ENCODE measurements at regions not wholly inside any gene's neighbourhood (a gene's known extent, or its start where the extent isn't known, plus 50 kb on each side); places are given as distances from the start of the nearest gene placed in this dataset.
"Not testable (repeated sequence)": the region's sequence is repeated elsewhere in the genome, so short reads cannot be mapped to it uniquely, and the experiment has no call there.

DNA sequence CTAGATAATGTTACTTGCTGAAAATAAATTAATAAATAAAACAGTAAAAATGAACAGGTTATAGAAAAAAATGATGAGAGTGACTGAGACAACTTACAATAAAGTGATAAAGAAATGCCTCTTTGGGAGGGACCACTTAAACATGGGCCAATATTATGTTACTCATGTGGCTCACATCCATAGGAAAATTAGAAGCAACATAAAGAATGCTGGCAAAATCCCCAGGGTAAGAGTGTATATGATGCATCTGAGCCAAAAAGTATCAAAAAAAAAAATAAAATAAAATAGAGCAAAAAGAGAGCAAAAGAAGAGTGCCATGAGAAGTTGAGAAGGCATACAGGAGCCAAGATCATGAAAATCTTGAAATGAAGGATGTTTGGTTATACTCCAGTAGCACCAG lies 818.0 kb downstream of the LTN1 start:
- Histone ChIP-seq H3K9me3 (ENCODE audit: low read length) (no peaks in the 10 kb centered on the region), H3K4me3 (ENCODE audit: low read length) (no peak overlapping the region), H2AFZ (ENCODE audit: low read length) (no peak overlapping the region), H3K9ac (ENCODE audit: low read length) (no peak overlapping the region), H3K36me3 (ENCODE audit: insufficient read depth, low read length) (no peaks in the 10 kb centered on the region), H3K27me3 (ENCODE audit: low read length) (0 out of 2 replicates have a peak, but pooled peaks cover 3% of the 10 kb centered on the region), H3K79me2 (ENCODE audit: low read length) (no peaks in the 10 kb centered on the region), H3K27ac (ENCODE audit: low read length) (no peak overlapping the region), H4K20me1 (ENCODE audit: insufficient read depth, low read depth, low read length) (no peaks in the 10 kb centered on the region), H3K9me2 (replicated peaks; ENCODE audit: insufficient read depth, low read length) (no peaks in the 10 kb centered on the region), H3K4me1 (ENCODE audit: low read length) (peaks cover 3% of the 10 kb centered on the region), H3K4me2 (ENCODE audit: low read depth, low read length, poor library complexity, severe bottlenecking) (no peak overlapping the region)
- DNase-seq, result no peak

DNA sequence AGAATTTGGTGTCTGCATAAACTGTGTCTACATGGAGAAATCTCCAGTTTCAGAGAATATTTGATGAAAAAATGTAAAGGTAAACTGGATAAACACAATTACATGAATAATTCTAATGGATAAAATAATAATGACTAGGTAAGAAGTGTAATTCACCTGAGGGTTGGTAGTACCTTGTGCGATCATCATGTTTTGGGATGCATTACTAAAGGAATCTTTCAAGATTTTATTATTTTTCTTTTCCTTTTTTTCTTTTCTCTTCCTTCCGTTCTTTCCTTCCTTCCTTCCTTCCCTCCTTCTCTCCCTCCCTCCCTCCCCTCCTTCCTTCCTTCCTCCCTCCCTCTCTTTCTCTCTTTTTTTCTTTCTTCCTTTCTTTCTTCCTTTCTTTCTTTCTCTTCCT lies 818.7 kb downstream of the LTN1 start:
- H3K4me2 ChIP-seq (ENCODE audit: low read depth, low read length, poor library complexity, severe bottlenecking), result no peak overlapping the region
- H3K4me1 ChIP-seq (ENCODE audit: low read length), result peaks cover 3% of the 10 kb centered on the region
- H3K9me2 ChIP-seq (replicated peaks; ENCODE audit: insufficient read depth, low read length), result no peaks in the 10 kb centered on the region
- no peak overlapping the region for H3K4me3 ChIP-seq (ENCODE audit: low read length)
- no peaks in the 10 kb centered on the region for H3K36me3 ChIP-seq (ENCODE audit: insufficient read depth, low read length)
- no peak overlapping the region for H2AFZ ChIP-seq (ENCODE audit: low read length)
- H3K27me3 ChIP-seq (ENCODE audit: low read length), result 0 out of 2 replicates have a peak, but pooled peaks cover 3% of the 10 kb centered on the region
- no peak for DNase-seq
- H3K9me3 ChIP-seq (ENCODE audit: low read length), result no peaks in the 10 kb centered on the region
- no peaks in the 10 kb centered on the region for H3K79me2 ChIP-seq (ENCODE audit: low read length)
- no peak overlapping the region for H3K9ac ChIP-seq (ENCODE audit: low read length)
- H3K27ac ChIP-seq (ENCODE audit: low read length), result no peak overlapping the region
- no peaks in the 10 kb centered on the region for H4K20me1 ChIP-seq (ENCODE audit: insufficient read depth, low read depth, low read length)

DNA sequence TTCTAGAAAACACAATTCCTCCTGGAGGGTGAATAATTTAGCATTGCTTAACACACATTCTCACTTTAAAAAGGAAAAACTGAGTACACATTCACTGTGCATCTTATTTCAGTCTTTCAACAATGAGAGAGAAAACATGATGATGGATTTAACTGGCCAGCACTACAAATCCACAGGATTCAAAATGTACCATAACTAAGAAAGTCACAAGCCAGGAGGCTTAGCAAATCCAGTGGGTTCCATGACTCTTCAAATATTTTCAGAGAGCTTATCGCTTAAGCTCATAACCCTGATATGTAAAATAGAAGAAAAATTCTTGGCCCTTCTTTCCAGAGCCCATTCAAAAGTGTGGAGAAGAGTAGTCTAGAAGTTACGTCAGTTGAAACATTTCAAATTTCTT lies 820.3 kb downstream of the LTN1 start:
- no peaks in the 10 kb centered on the region for H3K79me2 ChIP-seq (ENCODE audit: low read length)
- H2AFZ ChIP-seq (ENCODE audit: low read length), result no peak overlapping the region
- H3K9me3 ChIP-seq (ENCODE audit: low read length), result no peaks in the 10 kb centered on the region
- no peak overlapping the region for H3K4me2 ChIP-seq (ENCODE audit: low read depth, low read length, poor library complexity, severe bottlenecking)
- DNase-seq, result no peak
- H3K4me3 ChIP-seq (ENCODE audit: low read length), result no peak overlapping the region
- peaks cover 3% of the 10 kb centered on the region for H3K4me1 ChIP-seq (ENCODE audit: low read length)
- no peaks in the 10 kb centered on the region for H3K36me3 ChIP-seq (ENCODE audit: insufficient read depth, low read length)
- no peak overlapping the region for H3K27ac ChIP-seq (ENCODE audit: low read length)
- 0 out of 2 replicates have a peak, but pooled peaks cover 3% of the 10 kb centered on the region for H3K27me3 ChIP-seq (ENCODE audit: low read length)
- no peaks in the 10 kb centered on the region for H4K20me1 ChIP-seq (ENCODE audit: insufficient read depth, low read depth, low read length)
- H3K9ac ChIP-seq (ENCODE audit: low read length), result no peak overlapping the region
- no peaks in the 10 kb centered on the region for H3K9me2 ChIP-seq (replicated peaks; ENCODE audit: insufficient read depth, low read length)

DNA sequence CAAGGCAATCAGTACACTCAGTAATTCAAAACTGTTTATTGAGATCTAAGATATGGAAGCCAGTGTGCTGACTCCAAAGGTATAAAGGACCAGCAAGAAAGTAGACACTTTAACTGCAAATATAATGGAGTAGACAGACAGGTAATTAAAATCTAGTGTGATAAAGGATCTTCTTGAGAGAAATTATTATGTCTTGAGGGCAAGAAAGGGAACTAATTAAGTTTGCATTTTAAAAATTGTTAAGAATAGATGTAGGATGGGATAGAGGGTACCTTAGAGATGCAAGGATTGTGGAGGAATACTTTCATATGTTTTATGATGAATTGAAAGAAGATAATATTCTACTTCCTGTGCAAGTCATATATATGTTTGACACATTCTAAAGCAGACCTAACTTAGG lies 825.3 kb downstream of the LTN1 start:
- no peaks in the 10 kb centered on the region for H3K4me1 ChIP-seq (ENCODE audit: low read length)
- H3K36me3 ChIP-seq (ENCODE audit: insufficient read depth, low read length), result no peaks in the 10 kb centered on the region
- no peaks in the 10 kb centered on the region for H4K20me1 ChIP-seq (ENCODE audit: insufficient read depth, low read depth, low read length)
- no peak overlapping the region for H3K9ac ChIP-seq (ENCODE audit: low read length)
- H3K27me3 ChIP-seq (ENCODE audit: low read length), result no peaks in the 10 kb centered on the region
- no peaks in the 10 kb centered on the region for H3K9me2 ChIP-seq (replicated peaks; ENCODE audit: insufficient read depth, low read length)
- H3K9me3 ChIP-seq (ENCODE audit: low read length), result no peaks in the 10 kb centered on the region
- H3K4me3 ChIP-seq (ENCODE audit: low read length), result no peak overlapping the region
- no peak overlapping the region for H3K4me2 ChIP-seq (ENCODE audit: low read depth, low read length, poor library complexity, severe bottlenecking)
- no peak overlapping the region for H2AFZ ChIP-seq (ENCODE audit: low read length)
- H3K27ac ChIP-seq (ENCODE audit: low read length), result no peak overlapping the region
- DNase-seq, result no peak
- H3K79me2 ChIP-seq (ENCODE audit: low read length), result no peaks in the 10 kb centered on the region

DNA sequence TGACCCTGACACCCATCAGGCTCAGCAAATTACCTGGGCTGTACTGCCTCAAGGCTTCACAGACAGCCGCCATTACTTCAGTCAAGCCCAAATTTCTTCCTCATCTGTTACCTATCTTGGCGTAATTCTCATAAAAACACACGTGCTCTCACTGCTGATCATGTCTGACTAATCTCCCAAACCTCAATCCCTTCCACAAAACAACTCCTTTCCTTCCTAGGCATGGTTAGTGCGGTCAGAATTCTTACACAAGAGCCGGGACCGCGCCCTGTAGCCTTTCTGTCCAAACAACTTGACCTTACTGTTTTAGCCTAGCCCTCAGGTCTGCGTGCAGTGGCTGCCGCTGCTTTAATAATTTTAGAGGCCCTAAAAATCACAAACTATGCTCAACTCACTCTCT lies 828.2 kb downstream of the LTN1 start:
- not testable (repeated sequence) for DNase-seq; H4K20me1 ChIP-seq (ENCODE audit: insufficient read depth, low read depth, low read length); H3K79me2 ChIP-seq (ENCODE audit: low read length); H3K9me3 ChIP-seq (ENCODE audit: low read length); H3K4me3 ChIP-seq (ENCODE audit: low read length); H3K4me1 ChIP-seq (ENCODE audit: low read length); H2AFZ ChIP-seq (ENCODE audit: low read length); H3K27me3 ChIP-seq (ENCODE audit: low read length); H3K27ac ChIP-seq (ENCODE audit: low read length); H3K9me2 ChIP-seq (replicated peaks; ENCODE audit: insufficient read depth, low read length); H3K9ac ChIP-seq (ENCODE audit: low read length); H3K36me3 ChIP-seq (ENCODE audit: insufficient read depth, low read length); H3K4me2 ChIP-seq (ENCODE audit: low read depth, low read length, poor library complexity, severe bottlenecking)

DNA sequence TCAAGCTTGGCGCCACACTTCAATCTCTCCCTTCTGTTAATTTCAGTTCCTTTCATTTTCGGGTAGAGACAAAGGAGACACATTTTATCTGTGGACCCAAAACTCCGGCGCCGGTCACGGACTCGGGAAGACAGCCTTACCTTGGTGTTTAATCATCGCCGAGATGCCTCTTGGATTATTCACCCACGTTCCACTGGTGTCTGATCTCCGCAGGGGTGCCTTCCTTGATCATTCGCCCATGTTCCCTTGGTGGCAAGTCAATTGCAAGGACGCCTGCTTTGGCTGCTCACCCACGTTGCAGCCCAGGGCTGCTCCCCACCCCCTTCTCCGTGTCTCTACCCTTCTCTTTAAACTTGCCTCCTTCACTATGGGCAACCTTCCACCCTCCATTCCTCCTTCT lies 830.6 kb downstream of the LTN1 start:
- not testable (repeated sequence) for H3K4me1 ChIP-seq (ENCODE audit: low read length); H3K27ac ChIP-seq (ENCODE audit: low read length); H3K4me3 ChIP-seq (ENCODE audit: low read length); H3K4me2 ChIP-seq (ENCODE audit: low read depth, low read length, poor library complexity, severe bottlenecking); H3K79me2 ChIP-seq (ENCODE audit: low read length); H3K9me2 ChIP-seq (replicated peaks; ENCODE audit: insufficient read depth, low read length); DNase-seq; H4K20me1 ChIP-seq (ENCODE audit: insufficient read depth, low read depth, low read length); H3K9me3 ChIP-seq (ENCODE audit: low read length); H3K9ac ChIP-seq (ENCODE audit: low read length); H2AFZ ChIP-seq (ENCODE audit: low read length); H3K27me3 ChIP-seq (ENCODE audit: low read length); H3K36me3 ChIP-seq (ENCODE audit: insufficient read depth, low read length)

DNA sequence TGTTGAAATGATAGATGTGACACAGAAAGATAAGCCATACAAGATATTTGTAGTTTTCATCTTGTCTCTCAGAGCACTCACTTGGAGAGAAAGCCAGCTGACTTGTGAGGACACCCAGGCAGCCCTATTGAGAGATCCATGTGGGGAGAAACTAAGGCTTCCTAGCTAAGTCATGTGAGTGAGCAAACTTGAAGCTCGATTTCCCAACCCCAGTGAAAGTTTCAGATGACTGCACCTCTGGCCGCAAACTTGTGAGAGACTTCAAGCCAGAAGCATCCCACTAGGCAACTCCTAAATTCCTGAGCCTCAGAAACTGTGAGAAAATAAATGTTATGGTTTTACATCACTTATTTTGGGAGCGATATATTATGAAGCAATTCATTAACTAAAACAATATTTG lies 832.3 kb downstream of the LTN1 start:
- no peaks in the 10 kb centered on the region for H4K20me1 ChIP-seq (ENCODE audit: insufficient read depth, low read depth, low read length)

DNA sequence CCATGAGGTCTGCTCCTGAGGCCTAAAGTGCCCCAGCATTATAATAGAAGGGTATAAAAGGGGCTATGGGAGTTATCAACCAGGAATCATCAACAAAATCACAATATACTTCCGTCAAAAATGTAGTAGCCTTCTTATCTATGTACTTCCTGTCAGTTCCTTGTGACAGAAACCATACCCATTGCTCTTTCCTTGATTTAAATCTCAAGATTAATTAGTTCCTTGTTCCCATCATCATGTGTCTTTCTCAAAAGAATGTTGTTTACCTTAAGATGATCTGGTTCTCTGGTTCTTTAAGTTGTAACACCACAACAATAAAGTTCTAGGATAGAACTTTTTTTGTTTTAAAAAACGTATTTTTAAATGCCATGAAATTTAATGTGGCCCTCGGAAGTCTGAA lies 833.3 kb downstream of the LTN1 start:
- Histone ChIP-seq H4K20me1 (ENCODE audit: insufficient read depth, low read depth, low read length) (no peaks in the 10 kb centered on the region), H2AFZ (ENCODE audit: low read length) (no peak overlapping the region), H3K27ac (ENCODE audit: low read length) (no peak overlapping the region), H3K9ac (ENCODE audit: low read length) (no peak overlapping the region), H3K9me2 (replicated peaks; ENCODE audit: insufficient read depth, low read length) (no peaks in the 10 kb centered on the region), H3K4me2 (ENCODE audit: low read depth, low read length, poor library complexity, severe bottlenecking) (no peak overlapping the region), H3K9me3 (ENCODE audit: low read length) (no peaks in the 10 kb centered on the region), H3K36me3 (ENCODE audit: insufficient read depth, low read length) (no peaks in the 10 kb centered on the region), H3K79me2 (ENCODE audit: low read length) (no peaks in the 10 kb centered on the region), H3K27me3 (ENCODE audit: low read length) (no peaks in the 10 kb centered on the region), H3K4me3 (ENCODE audit: low read length) (no peak overlapping the region), H3K4me1 (ENCODE audit: low read length) (no peaks in the 10 kb centered on the region)
- DNase-seq, result no peak

More for the DNA sequence above, 832.3 kb downstream of the LTN1 start:
- no peaks in the 10 kb centered on the region for H3K9me3 ChIP-seq (ENCODE audit: low read length)
- H3K4me3 ChIP-seq (ENCODE audit: low read length), result no peak overlapping the region
- H3K4me2 ChIP-seq (ENCODE audit: low read depth, low read length, poor library complexity, severe bottlenecking), result no peak overlapping the region
- no peaks in the 10 kb centered on the region for H3K9me2 ChIP-seq (replicated peaks; ENCODE audit: insufficient read depth, low read length)
- no peaks in the 10 kb centered on the region for H3K36me3 ChIP-seq (ENCODE audit: insufficient read depth, low read length)
- no peak overlapping the region for H2AFZ ChIP-seq (ENCODE audit: low read length)
- H3K4me1 ChIP-seq (ENCODE audit: low read length), result no peaks in the 10 kb centered on the region
- no peaks in the 10 kb centered on the region for H3K27me3 ChIP-seq (ENCODE audit: low read length)
- H3K9ac ChIP-seq (ENCODE audit: low read length), result no peak overlapping the region
- no peaks in the 10 kb centered on the region for H3K79me2 ChIP-seq (ENCODE audit: low read length)
- no peak overlapping the region for H3K27ac ChIP-seq (ENCODE audit: low read length)
- no peak for DNase-seq

DNA sequence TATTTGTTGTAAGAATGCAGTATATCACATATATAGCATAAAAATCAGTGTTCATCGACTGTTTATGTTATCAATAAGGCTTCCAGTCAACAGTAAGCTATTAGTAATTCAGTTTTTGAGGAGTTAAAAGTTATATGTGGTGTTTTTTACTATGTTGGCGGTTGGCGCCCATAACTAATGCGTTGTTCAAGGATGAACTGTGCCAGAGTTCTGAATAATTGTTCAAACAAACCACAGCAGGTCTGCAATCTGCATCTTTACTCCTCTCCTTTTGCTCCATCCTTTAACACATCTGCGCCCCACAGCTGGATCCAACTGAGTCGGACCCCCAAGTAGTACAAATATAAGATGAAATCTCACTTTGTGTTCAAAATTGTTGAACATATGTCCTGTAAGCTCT lies 836.1 kb downstream of the LTN1 start:
- H3K79me2 ChIP-seq (ENCODE audit: low read length), result no peaks in the 10 kb centered on the region
- no peak overlapping the region for H2AFZ ChIP-seq (ENCODE audit: low read length)
- no peak overlapping the region for H3K4me2 ChIP-seq (ENCODE audit: low read depth, low read length, poor library complexity, severe bottlenecking)
- no peak for DNase-seq
- H3K9me2 ChIP-seq (replicated peaks; ENCODE audit: insufficient read depth, low read length), result no peaks in the 10 kb centered on the region
- H3K36me3 ChIP-seq (ENCODE audit: insufficient read depth, low read length), result no peaks in the 10 kb centered on the region
- no peaks in the 10 kb centered on the region for H4K20me1 ChIP-seq (ENCODE audit: insufficient read depth, low read depth, low read length)
- H3K27me3 ChIP-seq (ENCODE audit: low read length), result no peaks in the 10 kb centered on the region
- H3K4me1 ChIP-seq (ENCODE audit: low read length), result no peaks in the 10 kb centered on the region
- H3K9ac ChIP-seq (ENCODE audit: low read length), result no peak overlapping the region
- no peaks in the 10 kb centered on the region for H3K9me3 ChIP-seq (ENCODE audit: low read length)
- no peak overlapping the region for H3K4me3 ChIP-seq (ENCODE audit: low read length)
- no peak overlapping the region for H3K27ac ChIP-seq (ENCODE audit: low read length)
